Erythroblast (primary cell): ENCODE measurements at regions not wholly inside any gene's neighbourhood (a gene's known extent, or its start where the extent isn't known, plus 50 kb on each side); places are given as distances from the start of the nearest gene placed in this dataset.

Source experiments
- DNase-seq, 2 experiments: peaks; one replicate each; lab custom pipeline; 2025; lab: John Stamatoyannopoulos, UW
- GATA1 ChIP-seq: IDR thresholded peaks from 2 replicates; pipeline ENCODE4 v1.6.1; 2011; ENCODE audit warnings: low read depth, mild to moderate bottlenecking, control low read depth, low read length, moderate library complexity
- POLR2A ChIP-seq: IDR thresholded peaks from 2 replicates; pipeline ENCODE4 v1.6.1; 2011; ENCODE audit warnings: mild to moderate bottlenecking, low read length

DNA sequence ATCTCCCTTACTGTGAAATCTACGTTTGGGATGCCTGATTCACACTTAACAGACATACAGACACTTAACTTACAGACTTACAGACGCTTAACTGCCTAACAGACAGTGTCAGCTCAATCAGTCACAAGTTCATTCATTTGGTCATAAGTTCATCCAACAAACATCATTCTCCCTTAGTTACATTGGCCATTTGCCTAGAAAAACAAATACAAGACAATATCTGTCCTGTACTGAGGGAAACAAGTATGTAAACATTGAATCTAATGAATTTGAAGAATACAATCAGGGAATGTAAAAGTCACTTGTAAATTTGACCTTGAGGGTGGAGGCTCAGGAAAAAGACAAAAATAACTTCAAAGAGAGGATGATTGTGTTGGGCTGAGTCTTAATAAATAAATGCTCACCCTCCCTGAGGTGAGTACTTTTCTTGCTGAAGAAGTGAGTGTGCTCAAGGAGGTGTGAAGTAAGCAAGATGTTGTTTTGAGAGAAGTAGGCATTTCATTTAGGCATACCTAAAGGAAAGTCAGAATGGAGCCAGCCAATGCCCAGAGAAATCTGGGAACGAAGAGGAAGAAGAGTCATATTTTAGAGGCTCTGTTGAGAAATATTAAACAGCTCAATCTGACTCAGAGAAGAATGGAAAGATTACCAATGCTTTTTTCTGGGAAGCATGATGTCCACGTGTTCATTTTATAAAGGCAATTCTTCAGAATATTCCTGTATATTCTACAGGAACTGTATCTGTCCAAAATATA, 958.4 kb upstream of the SLC10A2 start:
- DNase-seq: no peak
- TF ChIP-seq GATA1: no peak
- TF ChIP-seq POLR2A: no peak

DNA sequence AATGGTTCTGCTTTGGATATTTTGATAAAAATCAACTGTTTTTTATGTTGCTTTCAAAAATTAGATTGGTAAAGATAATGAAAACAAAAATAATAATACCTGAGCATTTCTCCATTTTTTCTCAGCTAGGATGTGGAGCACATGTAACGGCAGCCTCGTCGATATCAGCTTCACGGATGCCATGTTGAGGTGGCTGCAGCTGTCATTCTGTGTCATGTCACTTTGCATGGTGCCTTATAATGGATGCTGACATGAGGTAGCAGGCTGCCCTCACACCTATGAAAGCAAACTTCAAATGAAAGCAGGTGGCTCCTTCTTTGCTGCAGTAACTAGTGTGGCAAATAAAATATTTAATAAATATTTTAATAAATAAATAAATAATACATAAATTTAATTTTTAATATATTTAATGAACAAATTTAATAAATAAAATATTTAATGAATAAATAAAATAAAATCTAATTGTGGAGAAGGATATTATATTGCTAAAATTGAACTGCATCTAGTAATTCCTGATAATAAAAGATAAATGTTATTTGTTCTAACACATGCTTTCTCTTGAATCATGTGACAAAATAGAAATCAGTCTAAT, 955.7 kb upstream of the SLC10A2 start:
- DNase-seq: no peak
- TF ChIP-seq POLR2A: no peak

DNA sequence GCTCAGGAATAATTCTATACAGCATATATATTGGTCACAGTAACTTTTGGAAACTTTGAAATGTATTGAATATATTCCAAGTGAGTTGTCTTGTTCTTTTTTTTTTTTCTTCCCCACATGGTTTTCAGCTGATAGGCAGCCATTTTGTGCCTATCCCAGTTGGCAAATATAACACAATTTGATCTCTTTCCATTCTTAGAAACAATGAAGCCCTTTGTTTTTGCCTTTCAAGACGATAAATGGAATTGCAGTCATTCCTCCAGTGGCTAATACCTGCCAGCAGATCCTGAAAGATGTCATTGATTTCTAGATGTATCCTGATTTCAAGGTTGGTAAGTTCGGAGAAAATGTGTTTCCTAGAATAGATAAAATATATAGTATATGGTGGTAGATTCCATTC, 951.1 kb upstream of the SLC10A2 start:
- no peak for DNase-seq
- TF ChIP-seq GATA1 (no peak), POLR2A (no peak)

DNA sequence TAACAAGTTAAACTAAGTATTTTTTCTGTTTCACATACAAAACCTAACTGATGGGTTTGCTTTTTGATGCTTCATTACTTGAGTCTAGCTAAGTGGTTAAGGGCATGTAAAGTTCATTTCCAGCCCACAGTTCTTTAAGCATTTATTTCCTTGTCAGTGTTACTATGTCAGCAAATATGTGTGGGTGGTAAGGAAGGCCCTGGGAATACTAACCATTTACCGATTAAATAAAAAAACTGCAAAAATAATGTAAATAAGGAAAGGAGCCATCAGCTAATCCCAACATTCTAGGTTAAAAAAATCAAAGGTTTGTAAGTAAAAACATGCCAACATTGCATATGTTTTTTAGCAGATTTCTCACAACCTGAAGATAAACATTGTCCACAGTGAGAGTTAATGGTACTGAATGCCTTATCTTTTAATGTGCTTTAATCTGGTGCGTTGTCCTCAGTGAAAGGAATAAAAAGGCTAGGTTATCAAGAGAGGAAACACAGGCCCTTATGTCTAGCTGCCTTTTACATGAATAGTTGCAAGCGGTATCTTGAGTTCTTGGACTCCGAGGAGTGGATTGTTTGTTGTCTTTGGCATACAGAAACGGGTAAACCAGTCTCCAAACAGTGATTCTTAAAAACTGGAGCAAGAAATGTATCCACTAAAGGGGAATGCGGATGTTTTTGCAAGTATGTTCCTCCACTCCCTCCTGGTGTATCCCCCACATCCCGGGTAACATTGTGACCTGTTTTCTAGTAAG, 949.6 kb upstream of the SLC10A2 start:
- no peak for TF ChIP-seq GATA1
- TF ChIP-seq POLR2A: no peak
- DNase-seq: no peak

DNA sequence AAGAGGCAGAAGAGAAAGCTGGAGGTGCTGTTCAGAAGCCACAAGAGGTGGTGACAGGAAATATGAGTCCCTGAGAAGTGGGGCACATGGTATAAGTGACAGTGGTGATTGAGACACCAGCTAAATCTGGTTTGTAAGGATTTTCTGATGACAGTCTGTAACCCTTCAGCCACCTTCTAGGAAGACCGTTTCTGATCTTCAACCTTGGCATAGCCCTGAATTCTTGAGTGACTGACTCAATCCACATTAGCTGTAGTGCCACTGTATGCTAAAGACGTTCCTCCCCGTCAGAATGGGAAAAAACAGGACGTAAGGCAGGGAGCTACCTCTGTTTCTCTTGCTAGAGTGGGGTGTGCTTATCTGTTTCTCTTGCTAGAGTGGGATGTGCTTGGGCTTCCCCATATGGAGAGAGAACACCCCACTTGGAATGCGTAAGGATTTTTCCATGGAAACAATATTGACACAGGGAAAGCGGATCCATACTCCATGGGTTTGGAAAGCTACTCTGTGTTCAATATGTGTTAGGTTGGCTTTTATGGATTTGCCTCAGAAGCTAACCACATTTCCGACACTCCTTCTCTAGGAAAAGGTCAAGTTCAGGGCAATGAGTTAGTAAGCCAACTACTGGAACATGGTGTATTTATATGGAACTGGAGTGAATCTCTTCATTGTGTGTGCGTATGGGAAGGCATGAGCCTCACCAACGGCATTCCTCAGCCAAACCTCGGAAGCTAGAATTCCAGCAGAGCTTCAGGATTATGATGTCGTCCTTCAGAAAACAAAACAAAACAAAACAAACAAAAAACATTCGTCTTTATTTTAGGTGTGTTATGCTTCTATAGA, 948.8 kb upstream of the SLC10A2 start:
- TF ChIP-seq GATA1: no peak
- no peak for TF ChIP-seq POLR2A
- no peak for DNase-seq

DNA sequence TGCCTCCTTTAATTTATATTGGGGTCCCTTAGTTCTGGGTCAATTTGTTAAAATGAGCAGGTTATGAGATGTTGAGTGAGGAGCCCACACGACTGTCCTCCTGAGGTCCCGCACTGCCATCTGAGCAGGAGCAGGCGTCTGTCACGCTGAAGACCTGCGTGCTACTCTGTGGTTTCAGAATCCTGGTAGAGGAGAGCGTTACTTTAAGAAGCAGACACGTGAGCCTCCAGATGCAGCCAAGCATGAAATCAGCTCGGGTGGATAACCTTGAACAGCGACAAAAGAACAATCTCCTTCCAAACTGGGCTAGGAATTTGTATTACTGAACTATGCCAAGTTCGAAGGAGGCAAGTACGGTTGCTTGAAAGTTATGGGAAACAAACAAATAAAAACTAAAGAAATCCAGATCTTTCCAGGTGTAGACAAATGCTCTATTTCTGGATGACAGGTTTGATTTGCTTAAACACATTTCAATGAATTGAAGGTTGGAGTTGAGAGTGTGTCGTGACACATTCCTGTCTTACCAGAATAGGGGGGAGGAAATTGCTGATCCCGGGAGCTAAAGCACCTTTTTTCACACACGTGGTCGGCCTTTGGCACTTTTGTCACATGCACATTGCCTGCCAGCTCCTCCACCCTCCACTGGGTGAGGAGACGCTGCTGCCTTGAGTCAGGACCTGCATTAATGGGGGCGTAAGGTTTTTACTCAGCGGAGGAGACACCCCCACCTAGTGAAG, 945.5 kb upstream of the SLC10A2 start:
- no peak for DNase-seq

DNA sequence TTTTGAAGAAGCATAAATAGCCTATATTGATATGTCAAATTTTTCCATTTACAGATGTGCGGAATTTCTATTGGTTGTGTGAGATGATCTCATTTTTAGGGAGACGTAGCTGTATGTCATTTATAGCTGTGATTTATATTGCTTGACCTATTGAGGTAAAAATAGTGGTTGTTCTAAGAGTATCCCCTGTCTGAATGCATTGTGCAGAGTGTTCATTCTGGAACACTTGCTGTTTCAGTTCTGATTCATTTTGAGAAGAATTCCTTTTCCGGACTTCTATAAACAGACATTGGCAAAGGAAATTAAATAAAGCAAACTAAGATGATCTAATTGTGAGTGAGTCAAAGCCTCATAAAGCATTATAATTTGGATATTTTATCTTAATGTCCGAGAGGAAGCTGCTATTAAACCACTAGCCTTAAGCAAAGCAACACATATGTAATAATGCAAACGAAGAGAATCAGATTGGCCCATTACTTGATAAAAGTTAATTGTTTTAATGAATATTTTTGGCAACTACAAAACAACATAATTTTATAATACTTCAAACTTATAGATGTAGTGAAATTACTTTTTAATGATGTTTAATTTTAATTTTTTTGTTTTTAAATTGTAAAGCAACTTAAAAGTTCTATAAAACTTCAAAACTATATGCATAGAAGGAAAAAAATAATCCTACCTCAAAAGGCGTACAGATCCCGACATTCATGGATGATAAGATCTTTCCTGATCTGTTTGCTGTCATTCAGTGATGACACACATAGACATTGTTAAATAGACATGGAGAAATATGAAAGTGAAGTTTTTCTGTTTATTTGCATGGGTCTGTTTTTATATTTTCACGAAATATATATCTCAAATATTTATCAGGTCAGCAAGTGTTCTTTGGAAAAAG, 942.6 kb upstream of the SLC10A2 start:
- DNase-seq: no peak
- TF ChIP-seq POLR2A (no peak), GATA1 (no peak)

More for the DNA sequence above, 945.5 kb upstream of the SLC10A2 start:
- no peak for TF ChIP-seq GATA1
- no peak for TF ChIP-seq POLR2A

DNA sequence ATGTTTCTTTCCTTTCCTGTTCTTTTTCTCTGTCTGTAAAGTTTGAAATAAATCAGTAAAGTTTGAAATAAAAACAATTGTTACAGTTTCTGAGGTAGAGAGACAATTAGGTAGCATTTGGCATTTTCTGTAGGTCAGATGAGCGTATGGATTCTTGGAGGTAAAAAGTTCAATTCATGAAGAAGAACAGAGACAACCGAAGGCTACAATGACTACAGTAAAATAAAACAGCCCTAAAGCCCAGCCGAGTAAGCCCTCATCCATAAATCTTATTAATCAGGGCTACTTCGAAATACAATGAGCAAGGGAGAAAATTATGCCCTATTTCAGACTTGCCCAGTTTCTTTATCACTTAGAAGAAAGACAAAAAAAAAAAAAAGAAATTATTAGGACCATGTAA, 941.9 kb upstream of the SLC10A2 start:
- TF ChIP-seq POLR2A (no peak), GATA1 (no peak)
- DNase-seq: no peak

DNA sequence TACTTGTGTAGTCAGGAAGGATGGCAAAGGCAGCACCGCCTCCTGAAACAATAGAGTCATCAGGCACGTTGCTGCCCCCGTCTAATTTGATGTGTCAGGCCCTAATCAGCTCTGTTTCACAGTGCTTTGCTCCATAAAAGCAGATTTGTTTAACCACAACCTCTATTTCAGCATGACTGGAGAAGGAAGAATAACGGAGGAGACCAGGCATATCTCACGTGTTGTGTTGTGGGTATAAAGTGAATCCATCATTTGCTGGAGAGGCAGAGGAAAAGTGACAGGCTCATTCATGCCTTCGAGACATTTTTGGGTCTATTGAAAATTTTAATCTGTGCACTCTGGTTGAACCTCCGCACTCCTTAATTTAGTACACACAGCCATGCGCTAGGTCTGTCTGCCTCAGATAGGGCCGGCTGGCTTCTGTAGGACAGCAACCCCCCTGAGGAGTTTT, 940.4 kb upstream of the SLC10A2 start:
- DNase-seq: no peak
- TF ChIP-seq POLR2A (no peak), GATA1 (no peak)

DNA sequence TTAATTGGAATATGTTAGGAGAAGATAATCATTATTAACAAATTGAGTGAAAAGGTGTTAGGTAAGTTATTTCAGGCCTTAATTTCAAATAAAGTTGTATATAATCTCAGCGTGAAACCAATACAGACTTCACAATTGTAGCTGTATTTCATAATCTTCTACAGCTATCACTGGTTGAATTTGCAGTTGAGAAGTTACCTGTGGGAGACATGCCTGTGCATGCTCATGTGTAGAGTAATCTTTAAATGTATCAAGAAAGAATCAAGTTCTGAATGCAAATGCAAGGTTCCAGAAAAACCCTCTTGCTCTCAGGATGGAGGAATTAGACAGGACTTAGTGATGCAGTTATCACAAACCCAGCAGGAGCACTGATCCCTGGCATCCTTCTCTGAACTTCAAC, 938.4 kb upstream of the SLC10A2 start:
- DNase-seq: no peak
- TF ChIP-seq POLR2A (no peak), GATA1 (no peak)

DNA sequence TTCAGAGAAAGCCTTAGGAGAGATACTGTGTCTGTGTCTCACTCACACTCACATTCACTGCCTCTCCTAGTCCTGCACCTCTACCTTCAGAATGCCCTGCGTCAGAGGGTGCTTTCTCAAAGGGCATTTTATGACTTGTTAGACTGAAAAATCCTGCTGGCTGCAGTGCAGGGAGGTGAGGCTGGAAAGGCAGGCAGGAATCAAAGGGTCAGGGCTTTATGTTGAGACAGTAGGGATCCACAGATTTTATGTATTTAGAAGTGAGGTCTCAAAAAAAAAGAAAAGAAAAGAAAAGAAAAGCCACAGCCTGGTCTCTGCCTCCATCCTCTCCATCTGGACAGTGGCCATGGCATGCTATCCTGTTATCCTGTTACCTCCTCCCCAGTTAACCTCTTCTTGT, 936.0 kb upstream of the SLC10A2 start:
- TF ChIP-seq GATA1 (no peak), POLR2A (no peak)
- DNase-seq: no peak

DNA sequence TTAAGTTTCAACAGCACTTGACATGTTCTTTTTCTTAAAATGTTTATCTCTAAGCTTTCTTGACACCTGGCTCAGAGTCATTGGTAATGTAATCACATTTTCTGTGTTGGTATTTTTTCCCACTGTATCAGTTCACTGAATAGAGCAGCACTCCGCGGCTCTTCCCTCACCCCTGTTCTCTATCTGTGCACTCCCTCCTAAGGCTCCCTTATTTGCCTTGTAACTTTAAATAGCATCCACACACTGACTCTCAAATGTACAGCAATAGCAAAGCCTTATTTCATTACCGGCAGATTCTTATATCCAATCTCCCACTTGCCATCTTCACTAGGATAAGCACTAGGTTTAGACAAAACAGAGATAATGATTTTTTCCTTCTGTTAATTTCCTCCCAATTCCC, 935.5 kb upstream of the SLC10A2 start:
- no peak for DNase-seq
- no peak for TF ChIP-seq POLR2A
- TF ChIP-seq GATA1: no peak
